ENCODE measurements at regions not wholly inside any gene's neighbourhood (a gene's known extent, or its start where the extent isn't known, plus 50 kb on each side); places are given as distances from the start of the nearest gene placed in this dataset.

DNA sequence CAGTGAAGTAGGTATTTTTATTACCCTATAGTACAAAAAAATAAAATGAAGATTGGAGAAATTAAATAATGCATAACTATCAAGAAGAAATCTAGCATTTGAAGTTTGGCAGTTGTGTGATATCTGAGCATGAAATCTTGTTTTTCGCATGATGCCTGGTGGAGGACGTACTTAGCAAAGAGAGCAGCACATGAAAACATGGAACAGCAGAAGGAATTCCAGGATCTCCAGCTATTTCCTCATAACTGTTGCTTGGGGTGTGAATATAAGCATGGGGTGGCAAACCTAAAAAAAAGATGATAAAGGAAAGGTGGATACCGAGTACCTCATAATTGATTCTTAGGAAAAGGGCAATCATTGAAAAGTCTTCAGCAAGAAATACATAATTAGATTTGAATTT is 174.3 kb upstream of the FAM3C start:
- Histone ChIP-seq H3K9ac (ENCODE audit: low read length) (no peak overlapping the region), H3K4me3 (replicated peaks in 1 of 2; ENCODE audit: low read depth in 1 of 2, low read length in 2 of 2) (no peak overlapping the region), H4K20me1 (ENCODE audit: insufficient read depth) (no peaks in the 10 kb centered on the region), H3K4me2 (ENCODE audit: low read length) (no peak overlapping the region), H3K79me2 (ENCODE audit: insufficient read depth, low read length) (no peaks in the 10 kb centered on the region), H2AFZ (ENCODE audit: low read depth, low read length, poor library complexity, severe bottlenecking) (no peak overlapping the region), H3K27me3 (ENCODE audit: insufficient read depth, low read length) (no peaks in the 10 kb centered on the region), H3K9me3 (ENCODE audit: control insufficient read depth in 1 of 2, insufficient read depth in 1 of 2, low read depth in 1 of 2, low read length in 2 of 2) (no peaks in the 10 kb centered on the region), H3K36me3 (ENCODE audit: control insufficient read depth in 1 of 2, insufficient read depth in 2 of 2, low read length in 2 of 2) (no peaks in the 10 kb centered on the region), H3K27ac (ENCODE audit: low read depth, low read length) (no peak overlapping the region), H3K4me1 (ENCODE audit: control insufficient read depth in 1 of 2, insufficient read depth in 2 of 2, low read length in 2 of 2) (no peaks in the 10 kb centered on the region), H3K9me2 (ENCODE audit: insufficient read depth) (no peaks in the 10 kb centered on the region)
- BruUV-seq (replicated peaks): no TSS peak
- CTCF ChIA-PET: no interaction called here
- no peak for ATAC-seq
- TF ChIP-seq EZH2 (IDR thresholded peaks at IDR 0.05) (no peak), RAD21 (IDR thresholded peaks at IDR 0.05; ENCODE audit: low read depth) (no peak), POLR2A (IDR thresholded peaks at IDR 0.05; ENCODE audit: borderline replicate concordance, extremely low read depth, insufficient read depth, insufficient read length) (no peak), TCF7L2 (IDR thresholded peaks at IDR 0.05; ENCODE audit: borderline replicate concordance, extremely low read depth, insufficient read depth, insufficient read length) (no peak), ZFX (IDR thresholded peaks at IDR 0.05) (no peak), EGR1 (IDR thresholded peaks at IDR 0.05; ENCODE audit: low read depth) (no peak), JUND (IDR thresholded peaks at IDR 0.05) (no peak), SP1 (IDR thresholded peaks at IDR 0.05; ENCODE audit: low read depth) (no peak), CEBPB (IDR thresholded peaks at IDR 0.05; ENCODE audit: low read depth) (no peak), ZNF274 (IDR thresholded peaks at IDR 0.05; ENCODE audit: low read depth, low read length) (no peak), POLR2AphosphoS5 (IDR thresholded peaks at IDR 0.05; ENCODE audit: low read depth, low read length) (no peak), YY1 (IDR thresholded peaks at IDR 0.05; ENCODE audit: extremely low read depth, insufficient replicate concordance, low read depth, low read length) (no peak)
- TF ChIP-seq, protein P1, sequence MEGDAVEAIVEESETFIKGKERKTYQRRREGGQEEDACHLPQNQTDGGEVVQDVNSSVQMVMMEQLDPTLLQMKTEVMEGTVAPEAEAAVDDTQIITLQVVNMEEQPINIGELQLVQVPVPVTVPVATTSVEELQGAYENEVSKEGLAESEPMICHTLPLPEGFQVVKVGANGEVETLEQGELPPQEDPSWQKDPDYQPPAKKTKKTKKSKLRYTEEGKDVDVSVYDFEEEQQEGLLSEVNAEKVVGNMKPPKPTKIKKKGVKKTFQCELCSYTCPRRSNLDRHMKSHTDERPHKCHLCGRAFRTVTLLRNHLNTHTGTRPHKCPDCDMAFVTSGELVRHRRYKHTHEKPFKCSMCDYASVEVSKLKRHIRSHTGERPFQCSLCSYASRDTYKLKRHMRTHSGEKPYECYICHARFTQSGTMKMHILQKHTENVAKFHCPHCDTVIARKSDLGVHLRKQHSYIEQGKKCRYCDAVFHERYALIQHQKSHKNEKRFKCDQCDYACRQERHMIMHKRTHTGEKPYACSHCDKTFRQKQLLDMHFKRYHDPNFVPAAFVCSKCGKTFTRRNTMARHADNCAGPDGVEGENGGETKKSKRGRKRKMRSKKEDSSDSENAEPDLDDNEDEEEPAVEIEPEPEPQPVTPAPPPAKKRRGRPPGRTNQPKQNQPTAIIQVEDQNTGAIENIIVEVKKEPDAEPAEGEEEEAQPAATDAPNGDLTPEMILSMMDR (IDR thresholded peaks at IDR 0.05 in 2 of 3, conservative IDR thresholded peaks at IDR 0.05 in 1 of 3; ENCODE audit: borderline replicate concordance in 1 of 3, insufficient read depth in 1 of 3, low read depth in 2 of 3, low read length in 2 of 3): no peak
- TF ChIP-seq, protein P2, sequence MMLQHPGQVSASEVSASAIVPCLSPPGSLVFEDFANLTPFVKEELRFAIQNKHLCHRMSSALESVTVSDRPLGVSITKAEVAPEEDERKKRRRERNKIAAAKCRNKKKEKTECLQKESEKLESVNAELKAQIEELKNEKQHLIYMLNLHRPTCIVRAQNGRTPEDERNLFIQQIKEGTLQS (IDR thresholded peaks at IDR 0.05): no peak
- TF ChIP-seq, protein P3, sequence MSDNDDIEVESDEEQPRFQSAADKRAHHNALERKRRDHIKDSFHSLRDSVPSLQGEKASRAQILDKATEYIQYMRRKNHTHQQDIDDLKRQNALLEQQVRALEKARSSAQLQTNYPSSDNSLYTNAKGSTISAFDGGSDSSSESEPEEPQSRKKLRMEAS (IDR thresholded peaks at IDR 0.05): no peak
- TF ChIP-seq, protein P4, sequence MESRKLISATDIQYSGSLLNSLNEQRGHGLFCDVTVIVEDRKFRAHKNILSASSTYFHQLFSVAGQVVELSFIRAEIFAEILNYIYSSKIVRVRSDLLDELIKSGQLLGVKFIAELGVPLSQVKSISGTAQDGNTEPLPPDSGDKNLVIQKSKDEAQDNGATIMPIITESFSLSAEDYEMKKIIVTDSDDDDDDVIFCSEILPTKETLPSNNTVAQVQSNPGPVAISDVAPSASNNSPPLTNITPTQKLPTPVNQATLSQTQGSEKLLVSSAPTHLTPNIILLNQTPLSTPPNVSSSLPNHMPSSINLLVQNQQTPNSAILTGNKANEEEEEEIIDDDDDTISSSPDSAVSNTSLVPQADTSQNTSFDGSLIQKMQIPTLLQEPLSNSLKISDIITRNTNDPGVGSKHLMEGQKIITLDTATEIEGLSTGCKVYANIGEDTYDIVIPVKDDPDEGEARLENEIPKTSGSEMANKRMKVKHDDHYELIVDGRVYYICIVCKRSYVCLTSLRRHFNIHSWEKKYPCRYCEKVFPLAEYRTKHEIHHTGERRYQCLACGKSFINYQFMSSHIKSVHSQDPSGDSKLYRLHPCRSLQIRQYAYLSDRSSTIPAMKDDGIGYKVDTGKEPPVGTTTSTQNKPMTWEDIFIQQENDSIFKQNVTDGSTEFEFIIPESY (IDR thresholded peaks at IDR 0.05; ENCODE audit: extremely low read depth, insufficient replicate concordance, low read length): no peak
- POLR2A ChIA-PET: no interaction called here
- DNase-seq (ENCODE audit: low read depth, low spot score): no peak
- RAD21 ChIA-PET (ENCODE audit: low non-redundant PET in 1 of 2, low total read pairs in 2 of 2, uncharacterized antibody in 2 of 2, unreplicated experiment in 2 of 2): no interaction called here
- intact Hi-C loops (cut with micrococcal nuclease): no loop called here
